ENCODE measurements at regions not wholly inside any gene's neighbourhood (a gene's known extent, or its start where the extent isn't known, plus 50 kb on each side); places are given as distances from the start of the nearest gene placed in this dataset.

DNA sequence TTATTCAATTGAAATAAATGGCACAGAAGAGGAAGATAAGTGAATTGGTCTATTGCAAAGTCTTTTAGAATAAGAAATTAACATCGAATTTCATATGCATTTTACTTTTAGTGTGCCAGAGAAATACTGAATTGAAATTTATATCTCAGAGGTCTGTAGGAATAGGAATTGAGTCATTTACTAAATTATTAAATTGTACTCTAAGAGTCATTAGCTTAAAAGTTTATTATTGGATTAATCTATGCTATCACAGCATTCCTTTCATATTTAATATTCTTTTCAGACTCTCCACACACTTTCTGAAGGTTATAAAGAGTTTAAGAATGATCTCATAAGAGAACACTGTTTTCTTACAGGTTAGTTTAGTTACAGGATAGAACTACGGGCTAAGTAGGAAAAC, 2711.5 kb downstream of the ARAP2 start:
- no peak for DNase-seq (ENCODE audit: extremely low spot score)
- intact Hi-C loops (cut with DNase I): no loop called here
- Histone ChIP-seq H3K27me3 (no peaks in the 10 kb centered on the region), H3K4me3 (no peak overlapping the region), H3K36me3 (no peaks in the 10 kb centered on the region), H3K27ac (replicated peaks in 1 of 4) (no peak overlapping the region), H3K4me1 (no peaks in the 10 kb centered on the region), H3K9me3 (no peaks in the 10 kb centered on the region)
- WGBS: 80% methylated on average over 2 of the region's 2 CpGs
- TF ChIP-seq, protein P1, sequence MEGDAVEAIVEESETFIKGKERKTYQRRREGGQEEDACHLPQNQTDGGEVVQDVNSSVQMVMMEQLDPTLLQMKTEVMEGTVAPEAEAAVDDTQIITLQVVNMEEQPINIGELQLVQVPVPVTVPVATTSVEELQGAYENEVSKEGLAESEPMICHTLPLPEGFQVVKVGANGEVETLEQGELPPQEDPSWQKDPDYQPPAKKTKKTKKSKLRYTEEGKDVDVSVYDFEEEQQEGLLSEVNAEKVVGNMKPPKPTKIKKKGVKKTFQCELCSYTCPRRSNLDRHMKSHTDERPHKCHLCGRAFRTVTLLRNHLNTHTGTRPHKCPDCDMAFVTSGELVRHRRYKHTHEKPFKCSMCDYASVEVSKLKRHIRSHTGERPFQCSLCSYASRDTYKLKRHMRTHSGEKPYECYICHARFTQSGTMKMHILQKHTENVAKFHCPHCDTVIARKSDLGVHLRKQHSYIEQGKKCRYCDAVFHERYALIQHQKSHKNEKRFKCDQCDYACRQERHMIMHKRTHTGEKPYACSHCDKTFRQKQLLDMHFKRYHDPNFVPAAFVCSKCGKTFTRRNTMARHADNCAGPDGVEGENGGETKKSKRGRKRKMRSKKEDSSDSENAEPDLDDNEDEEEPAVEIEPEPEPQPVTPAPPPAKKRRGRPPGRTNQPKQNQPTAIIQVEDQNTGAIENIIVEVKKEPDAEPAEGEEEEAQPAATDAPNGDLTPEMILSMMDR (IDR thresholded peaks at IDR 0.05): no peak
- no peak for TF ChIP-seq EP300 (IDR thresholded peaks at IDR 0.05)
- no peak for TF ChIP-seq POLR2A (IDR thresholded peaks at IDR 0.05; ENCODE audit: low read depth)
- no peak for TF ChIP-seq POLR2AphosphoS5 (IDR thresholded peaks at IDR 0.05)

DNA sequence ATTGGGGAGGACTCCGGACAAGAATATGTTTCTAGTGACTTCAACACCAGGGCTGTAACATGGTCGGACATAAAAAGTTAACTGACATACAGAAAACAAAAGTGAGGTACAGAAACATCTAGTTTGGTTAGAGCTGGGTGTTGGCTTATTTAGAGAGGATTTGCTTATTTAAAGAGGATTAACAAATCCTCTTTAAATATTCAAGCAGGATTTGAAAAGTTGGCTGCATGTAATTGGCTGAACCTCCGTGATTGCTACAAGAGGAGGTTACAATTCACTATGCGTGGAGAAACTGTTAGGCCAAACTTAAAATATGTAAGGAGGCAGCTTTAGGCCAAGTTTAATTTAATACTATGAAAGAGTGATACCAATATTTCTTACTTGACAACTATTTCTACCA, 2707.4 kb downstream of the ARAP2 start:
- no peak for TF ChIP-seq POLR2A (IDR thresholded peaks at IDR 0.05; ENCODE audit: low read depth)
- TF ChIP-seq, protein P1 (IDR thresholded peaks at IDR 0.05): no peak
- TF ChIP-seq EP300 (IDR thresholded peaks at IDR 0.05): no peak
- TF ChIP-seq POLR2AphosphoS5 (IDR thresholded peaks at IDR 0.05): no peak
- 88% methylated on average over 4 of the region's 4 CpGs for WGBS
- no peaks in the 10 kb centered on the region for H3K4me1 ChIP-seq
- no peak overlapping the region for H3K4me3 ChIP-seq
- H3K9me3 ChIP-seq: no peaks in the 10 kb centered on the region
- no peak for DNase-seq (ENCODE audit: extremely low spot score)
- no peak overlapping the region for H3K27ac ChIP-seq (replicated peaks in 1 of 4)
- H3K27me3 ChIP-seq: no peaks in the 10 kb centered on the region
- intact Hi-C loops (cut with DNase I): no loop called here
- no peaks in the 10 kb centered on the region for H3K36me3 ChIP-seq

GRCh38 chr4:33537527-33537926, 2706.8 kb downstream of the ARAP2 start:
- H3K27me3 ChIP-seq: no peaks in the 10 kb centered on the region

GRCh38 chr4:33543941-33544450, 2700.3 kb downstream of the ARAP2 start:
- Histone ChIP-seq H3K36me3 (no peaks in the 10 kb centered on the region), H3K4me1 (no peaks in the 10 kb centered on the region), H3K27ac (replicated peaks in 1 of 4) (no peak overlapping the region), H3K9me3 (peaks cover 0 to 16% (median 7%) of the 10 kb centered on the region in 4 donors), H3K4me3 (no peak overlapping the region), H3K27me3 (no peaks in the 10 kb centered on the region)
- WGBS: 92% methylated on average over 3 of the region's 3 CpGs
- DNase-seq (ENCODE audit: extremely low spot score): no peak
- TF ChIP-seq EP300 (IDR thresholded peaks at IDR 0.05): no peak
- TF ChIP-seq POLR2A (IDR thresholded peaks at IDR 0.05; ENCODE audit: low read depth): no peak
- TF ChIP-seq, protein P1 (IDR thresholded peaks at IDR 0.05): no peak
- no peak for TF ChIP-seq POLR2AphosphoS5 (IDR thresholded peaks at IDR 0.05)
- intact Hi-C loops (cut with DNase I): no loop called here

More at GRCh38 chr4:33537527-33537926, 2706.8 kb downstream of the ARAP2 start:
- Histone ChIP-seq H3K27ac (replicated peaks in 1 of 4) (no peak overlapping the region), H3K4me1 (no peaks in the 10 kb centered on the region), H3K9me3 (no peaks in the 10 kb centered on the region), H3K36me3 (no peaks in the 10 kb centered on the region), H3K4me3 (no peak overlapping the region)
- no peak for DNase-seq (ENCODE audit: extremely low spot score)
- 74% methylated on average over 1 of the region's 1 CpG for WGBS
- intact Hi-C loops (cut with DNase I): no loop called here
- TF ChIP-seq EP300 (IDR thresholded peaks at IDR 0.05): no peak
- TF ChIP-seq, protein P1 (IDR thresholded peaks at IDR 0.05): no peak
- no peak for TF ChIP-seq POLR2A (IDR thresholded peaks at IDR 0.05; ENCODE audit: low read depth)
- TF ChIP-seq POLR2AphosphoS5 (IDR thresholded peaks at IDR 0.05): no peak

DNA sequence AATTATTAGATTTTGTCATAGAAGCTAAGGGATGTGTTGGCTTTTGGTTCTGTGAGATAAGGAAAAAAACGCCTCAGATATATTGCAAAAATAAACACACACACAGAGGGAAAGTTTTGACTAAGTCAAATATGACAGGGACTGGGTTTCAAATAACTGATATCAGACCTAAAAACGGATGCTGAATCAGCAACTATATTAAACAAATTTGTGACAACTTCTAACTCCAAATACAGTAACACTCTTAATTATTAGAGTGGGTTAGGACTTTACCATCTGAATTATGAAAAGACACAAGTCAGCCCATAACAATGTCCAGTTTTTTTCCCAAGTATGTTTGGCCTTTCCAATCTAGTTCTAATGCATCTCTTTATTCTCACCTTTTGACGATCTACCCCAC, 2693.1 kb downstream of the ARAP2 start:
- no peaks in the 10 kb centered on the region for H3K27me3 ChIP-seq
- no peaks in the 10 kb centered on the region for H3K9me3 ChIP-seq
- no peak overlapping the region for H3K4me3 ChIP-seq
- H3K27ac ChIP-seq (replicated peaks in 1 of 4): no peak overlapping the region
- H3K36me3 ChIP-seq: no peaks in the 10 kb centered on the region
- H3K4me1 ChIP-seq: no peaks in the 10 kb centered on the region
- TF ChIP-seq POLR2A (IDR thresholded peaks at IDR 0.05; ENCODE audit: low read depth): no peak
- TF ChIP-seq EP300 (IDR thresholded peaks at IDR 0.05): no peak
- WGBS: 76% methylated on average over 3 of the region's 3 CpGs
- intact Hi-C loops (cut with DNase I): no loop called here
- DNase-seq (ENCODE audit: extremely low spot score): no peak
